Vagina (tissue), 2 donors: ENCODE measurements at regions not wholly inside any gene's neighbourhood (a gene's known extent, or its start where the extent isn't known, plus 50 kb on each side); places are given as distances from the start of the nearest gene placed in this dataset.
A peak's percentile ranks its signal among the peaks of the same experiment; 100 is the strongest.

Experiments
- DNase-seq, 2 donors: peaks; one replicate each; pipeline ENCODE4 v3.0.0-alpha.2; 2017; ENCODE audit errors: extremely low spot score in 2 of 2
- H3K27ac ChIP-seq: fragments of 200-600 bp; sonication (generic); one replicate; pipeline ENCODE4 v1.5.1; 2019
- H3K27me3 ChIP-seq: fragments of 200-600 bp; sonication (generic); one replicate; pipeline ENCODE4 v1.5.1; 2019
- H3K36me3 ChIP-seq, 2 donors: fragments of 200-600 bp; sonication (generic); one replicate each; pipeline ENCODE4 v1.5.1; 2017 to 2019
- H3K4me1 ChIP-seq: fragments of 200-600 bp; sonication (generic); one replicate; pipeline ENCODE4 v1.5.1; 2019
- H3K4me3 ChIP-seq, 2 donors: fragments of 200-600 bp; sonication (generic); 1 replicate in 1 of 2; 2 replicates in 1 of 2; pipeline ENCODE4 v1.5.1; 2016 to 2019
- H3K9me3 ChIP-seq: fragments of 200-600 bp; sonication (generic); one replicate; pipeline ENCODE4 v1.5.1; 2019
- CTCF ChIP-seq, 3 experiments: fragments of 450-650 bp in 2 of 3; fragments of 200-600 bp in 1 of 3; sonication (generic) in 1 of 3; IDR thresholded peaks; one replicate each; pipeline ENCODE4 v1.5.1; 2017 to 2019; ENCODE audit warnings: antibody characterized with exemption in 3 of 3, mild to moderate bottlenecking in 2 of 3, moderate library complexity in 2 of 3
- POLR2A ChIP-seq, 2 donors: fragments of 450-650 bp; IDR thresholded peaks; one replicate each; pipeline ENCODE4 v1.6.1; 2017; ENCODE audit warnings: antibody characterized with exemption in 2 of 2, mild to moderate bottlenecking in 2 of 2, moderate library complexity in 2 of 2
- POLR2AphosphoS5 ChIP-seq, 2 donors: sonication (generic); formaldehyde crosslinking; IDR thresholded peaks; one replicate each; pipeline ENCODE4 v1.9.0; 2017; ENCODE audit warnings: antibody characterized with exemption in 2 of 2, mild to moderate bottlenecking in 2 of 2, low read depth in 1 of 2; ENCODE audit not compliant: insufficient read depth in 1 of 2
- intact Hi-C: fragments of 100-400 bp; cut with DNase I; formaldehyde crosslinking; loops from one replicate; pipeline ENCODE4 v1.15.1; 2023

GRCh38 chr3:152524198-152525140, 255.7 kb downstream of the MBNL1 start:
- H3K27ac ChIP-seq: no peak overlapping the region
- TF ChIP-seq CTCF (IDR thresholded peaks at IDR 0.05) (peak; percentile 74 to 84 (median 82)), POLR2A (IDR thresholded peaks at IDR 0.05) (no peak)
- intact Hi-C loops: loop anchor here (5.0 to 10.0 kb wide), 2 partner anchors 50 to 712 kb away; partner anchors contain the start of gene AADAC
- DNase-seq: no peak
- no peak overlapping the region for H3K4me3 ChIP-seq
- no peaks in the 10 kb centered on the region for H3K27me3 ChIP-seq
- H3K4me1 ChIP-seq: no peaks in the 10 kb centered on the region
- no peaks in the 10 kb centered on the region for H3K9me3 ChIP-seq
- no peaks in the 10 kb centered on the region for H3K36me3 ChIP-seq

DNA sequence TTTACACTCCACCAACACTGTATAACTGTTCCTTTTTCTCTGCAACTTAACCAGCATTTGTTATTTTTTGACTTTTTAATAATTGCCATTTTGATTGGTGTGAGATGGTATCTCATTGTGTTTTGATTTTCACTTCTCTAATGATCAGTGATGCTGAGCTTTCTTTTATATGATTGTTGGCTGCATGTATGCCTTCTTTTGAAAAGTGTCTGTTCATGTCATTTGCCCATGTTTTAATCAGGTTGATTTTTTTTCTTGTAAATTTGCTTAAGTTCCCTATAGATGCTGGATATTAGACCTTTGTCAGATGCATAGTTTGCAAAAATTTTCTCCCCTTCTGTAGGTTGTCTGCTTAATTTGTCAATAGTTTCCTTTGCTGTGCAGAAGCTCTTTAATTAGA, 263.0 kb downstream of the MBNL1 start:
- H3K4me3 ChIP-seq: no peak overlapping the region
- no peak overlapping the region for H3K27ac ChIP-seq
- H3K36me3 ChIP-seq: no peaks in the 10 kb centered on the region
- no peaks in the 10 kb centered on the region for H3K4me1 ChIP-seq
- TF ChIP-seq POLR2A (IDR thresholded peaks at IDR 0.05): no peak
- TF ChIP-seq CTCF (IDR thresholded peaks at IDR 0.05): no peak
- no peaks in the 10 kb centered on the region for H3K27me3 ChIP-seq
- intact Hi-C loops: no loop called here
- no peaks in the 10 kb centered on the region for H3K9me3 ChIP-seq
- no peak for DNase-seq

DNA sequence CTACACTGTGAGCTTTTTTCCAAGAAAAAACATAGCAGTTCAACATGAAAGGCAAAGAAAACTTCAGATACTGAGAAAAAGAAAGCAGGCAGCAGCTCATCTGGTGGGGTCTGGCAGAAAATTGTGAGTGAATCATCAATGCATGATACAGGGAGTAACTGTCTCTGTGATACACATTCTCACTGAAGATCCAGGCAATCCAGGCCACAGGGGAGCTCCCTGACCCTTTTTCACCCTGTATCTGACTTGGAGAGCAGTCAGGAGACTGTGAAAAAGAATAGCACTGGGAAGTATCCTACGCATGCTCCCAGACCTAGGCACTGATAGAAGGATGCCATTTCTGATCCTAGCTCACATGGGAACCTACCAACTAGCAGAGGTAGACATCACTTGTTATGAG, 269.8 kb downstream of the MBNL1 start:
- DNase-seq: no peak
- Histone ChIP-seq H3K36me3 (no peaks in the 10 kb centered on the region), H3K27ac (no peak overlapping the region), H3K27me3 (no peaks in the 10 kb centered on the region), H3K4me3 (no peak overlapping the region), H3K4me1 (no peaks in the 10 kb centered on the region), H3K9me3 (no peaks in the 10 kb centered on the region)
- intact Hi-C loops: no loop called here
- TF ChIP-seq CTCF (IDR thresholded peaks at IDR 0.05) (no peak), POLR2AphosphoS5 (IDR thresholded peaks at IDR 0.05; ENCODE audit: insufficient read depth in 1 of 2, low read depth in 1 of 2) (no peak), POLR2A (IDR thresholded peaks at IDR 0.05) (no peak)

GRCh38 chr3:152539191-152539764, 270.5 kb downstream of the MBNL1 start:
- TF ChIP-seq CTCF (IDR thresholded peaks at IDR 0.05): no peak
- no peak for TF ChIP-seq POLR2A (IDR thresholded peaks at IDR 0.05)
- no peak for TF ChIP-seq POLR2AphosphoS5 (IDR thresholded peaks at IDR 0.05; ENCODE audit: insufficient read depth in 1 of 2, low read depth in 1 of 2)
- no peak overlapping the region for H3K4me3 ChIP-seq
- no peaks in the 10 kb centered on the region for H3K27me3 ChIP-seq
- no peak for DNase-seq
- intact Hi-C loops: no loop called here
- H3K27ac ChIP-seq: no peak overlapping the region
- H3K36me3 ChIP-seq: no peaks in the 10 kb centered on the region
- H3K4me1 ChIP-seq: no peaks in the 10 kb centered on the region
- H3K9me3 ChIP-seq: no peaks in the 10 kb centered on the region

DNA sequence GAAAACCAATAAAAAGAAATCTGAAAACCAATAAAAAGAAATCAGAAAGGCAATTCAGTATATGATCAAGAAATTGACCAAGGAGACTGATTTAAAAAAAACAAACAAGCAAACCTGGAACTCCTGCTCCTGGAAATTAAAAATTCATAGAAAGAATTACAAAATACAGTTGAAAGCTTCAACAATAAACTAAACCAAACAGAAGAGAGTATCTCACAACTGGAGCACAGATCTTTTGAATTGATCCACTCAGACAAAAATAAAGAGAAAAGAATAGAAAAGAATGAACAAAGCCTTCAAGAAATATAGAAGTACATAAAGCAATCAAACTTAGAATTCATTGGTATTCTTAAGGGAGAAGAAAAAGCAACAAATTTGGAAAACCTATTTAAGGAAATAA, 271.4 kb downstream of the MBNL1 start:
- TF ChIP-seq POLR2A (IDR thresholded peaks at IDR 0.05) (no peak), CTCF (IDR thresholded peaks at IDR 0.05) (no peak), POLR2AphosphoS5 (IDR thresholded peaks at IDR 0.05; ENCODE audit: insufficient read depth in 1 of 2, low read depth in 1 of 2) (no peak)
- no peaks in the 10 kb centered on the region for H3K9me3 ChIP-seq
- intact Hi-C loops: no loop called here
- H3K4me1 ChIP-seq: no peaks in the 10 kb centered on the region
- no peaks in the 10 kb centered on the region for H3K27me3 ChIP-seq
- DNase-seq: no peak
- no peak overlapping the region for H3K27ac ChIP-seq
- no peaks in the 10 kb centered on the region for H3K36me3 ChIP-seq
- H3K4me3 ChIP-seq: no peak overlapping the region
